Suppressor macrophage treated with lipopolysaccharide for 1 hour (primary cell): ENCODE measurements at regions not wholly inside any gene's neighbourhood (a gene's known extent, or its start where the extent isn't known, plus 50 kb on each side); places are given as distances from the start of the nearest gene placed in this dataset.
"Not testable (repeated sequence)": the region's sequence is repeated elsewhere in the genome, so short reads cannot be mapped to it uniquely, and the experiment has no call there.

ENCODE experiments used
- DNase-seq, 3 donors: peaks; one replicate each; pipeline ENCODE4 v3.0.0-alpha.2; 2020 to 2022

DNA sequence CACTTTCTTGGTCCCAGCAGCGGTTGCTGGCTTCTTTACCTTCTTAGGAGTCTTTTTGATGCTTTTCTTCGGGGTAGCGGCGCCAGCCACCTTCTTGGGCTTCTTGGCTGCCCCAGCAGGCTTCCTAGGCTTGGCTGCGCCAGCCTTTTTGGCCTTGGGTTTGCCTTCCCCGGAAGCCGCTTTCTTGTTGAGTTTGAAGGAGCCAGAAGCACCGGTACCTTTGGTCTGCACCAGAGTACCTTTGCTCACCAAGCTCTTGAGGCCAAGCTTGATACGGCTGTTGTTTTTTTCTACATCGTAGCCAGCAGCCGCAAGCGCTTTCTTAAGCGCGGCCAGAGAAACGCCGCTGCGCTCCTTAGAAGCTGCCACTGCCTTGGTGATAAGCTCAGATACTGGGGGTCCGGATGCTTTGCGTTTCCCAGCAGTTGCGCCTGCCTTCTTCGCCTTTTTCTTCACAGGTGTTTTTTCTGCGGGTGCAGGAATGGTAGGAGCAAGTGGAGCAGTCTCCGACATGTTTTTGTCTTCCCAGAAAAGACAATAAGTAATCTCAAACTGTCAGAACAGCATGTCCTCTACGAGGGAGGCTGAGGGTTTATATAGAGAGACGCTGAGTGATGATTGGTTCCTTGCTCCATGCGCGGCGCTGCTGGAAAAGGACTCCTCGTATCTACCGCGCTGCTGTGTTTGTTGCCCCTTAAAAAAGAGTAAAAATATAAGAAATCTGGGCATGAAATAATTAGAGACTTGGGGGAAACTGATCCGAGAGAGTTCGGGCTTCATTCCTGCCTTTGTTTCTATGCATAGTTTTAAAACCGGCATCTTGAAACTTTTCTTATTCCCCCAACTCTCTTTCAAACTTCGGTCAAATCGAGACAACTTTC lies 130.3 kb upstream of the BTN3A2 start:
- DNase-seq = peak; percentile 65 to 72 (median 67)

GRCh38 chr6:26235302-26235670 lies 129.7 kb upstream of the BTN3A2 start:
- peak in 1 of 3 donors; percentile 13 for DNase-seq

DNA sequence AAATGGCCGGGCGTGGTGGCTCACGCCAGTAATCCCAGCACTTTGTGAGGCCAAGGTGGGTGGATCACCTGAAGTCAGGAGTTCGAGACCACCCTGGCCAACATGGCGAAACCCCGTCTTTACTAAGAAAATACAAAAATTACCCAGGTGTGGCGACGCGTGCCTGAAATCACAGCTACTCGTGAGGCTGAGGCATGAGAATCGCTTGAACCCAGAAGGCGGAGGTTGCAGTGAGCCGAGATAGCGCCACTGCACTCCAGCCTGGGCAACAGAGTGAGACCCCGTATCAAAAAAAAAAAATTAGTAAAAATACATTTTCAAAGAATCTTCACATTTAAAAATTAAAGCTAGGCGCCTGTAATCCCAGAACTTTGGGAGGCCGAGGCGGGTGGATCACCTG lies 125.6 kb upstream of the BTN3A2 start:
- DNase-seq = not testable (repeated sequence)

DNA sequence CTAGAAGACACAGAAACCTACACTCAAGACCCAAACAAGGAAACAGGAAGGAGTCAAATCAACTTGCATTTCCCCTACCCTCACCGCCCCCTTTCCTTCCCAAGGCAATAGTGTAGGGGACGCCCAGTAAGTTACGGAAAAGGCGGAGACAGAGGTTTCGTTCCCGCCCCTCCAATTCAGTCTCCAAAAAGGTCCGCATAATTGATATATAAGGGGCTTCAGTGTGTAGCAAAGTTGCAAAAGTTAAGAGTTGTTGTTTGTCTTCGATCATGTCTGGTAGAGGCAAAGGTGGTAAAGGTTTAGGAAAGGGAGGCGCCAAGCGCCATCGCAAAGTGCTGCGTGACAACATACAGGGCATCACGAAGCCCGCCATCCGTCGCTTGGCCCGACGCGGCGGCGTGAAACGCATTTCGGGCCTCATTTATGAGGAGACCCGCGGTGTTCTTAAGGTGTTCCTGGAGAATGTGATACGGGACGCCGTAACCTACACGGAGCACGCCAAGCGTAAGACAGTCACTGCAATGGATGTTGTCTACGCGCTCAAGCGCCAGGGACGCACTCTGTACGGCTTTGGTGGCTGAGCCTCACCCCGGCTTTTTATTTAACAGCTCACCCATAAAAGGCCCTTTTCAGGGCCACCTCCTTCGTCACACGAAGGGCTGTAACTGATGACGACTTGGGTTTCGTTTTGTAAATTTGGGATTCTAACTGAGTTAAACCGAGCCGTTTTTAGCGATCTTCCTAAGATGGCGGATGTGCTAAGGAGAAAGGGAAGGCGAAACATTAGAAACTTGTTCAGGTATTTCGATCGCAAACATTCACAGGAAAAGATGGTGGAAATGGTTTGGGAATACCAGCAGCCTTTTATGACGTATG lies 124.6 kb upstream of the BTN3A2 start:
- peak; percentile 73 to 77 (median 75) for DNase-seq

GRCh38 chr6:26241033-26241895 lies 123.7 kb upstream of the BTN3A2 start:
- DNase-seq = peak; percentile 67 to 75 (median 72)

DNA sequence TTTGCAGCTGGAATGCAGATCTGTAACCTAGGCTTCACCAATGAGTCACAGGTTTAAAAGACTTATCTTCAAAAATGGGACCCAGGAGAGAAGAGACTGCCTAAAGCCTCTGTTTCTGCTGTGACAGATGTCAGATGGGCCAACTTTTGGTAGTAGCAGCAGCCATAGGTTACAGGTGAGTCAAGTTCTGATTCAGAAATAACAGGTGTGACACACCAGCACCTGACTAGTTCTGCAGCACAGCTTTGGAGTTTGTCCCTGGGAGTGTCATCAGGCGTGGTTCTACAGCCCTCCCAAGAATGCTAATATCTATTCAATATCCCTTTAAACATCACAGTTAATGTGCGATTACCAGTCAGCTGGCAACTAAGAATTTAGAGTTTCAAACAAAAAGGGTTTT lies 121.9 kb upstream of the BTN3A2 start:
- no peak for DNase-seq

- DNase-seq = no peak
These were observed 121.2 kb upstream of the BTN3A2 start for GRCh38 chr6:26243752-26244151.

GRCh38 chr6:26246058-26246457 lies 118.9 kb upstream of the BTN3A2 start:
- DNase-seq = no peak

DNA sequence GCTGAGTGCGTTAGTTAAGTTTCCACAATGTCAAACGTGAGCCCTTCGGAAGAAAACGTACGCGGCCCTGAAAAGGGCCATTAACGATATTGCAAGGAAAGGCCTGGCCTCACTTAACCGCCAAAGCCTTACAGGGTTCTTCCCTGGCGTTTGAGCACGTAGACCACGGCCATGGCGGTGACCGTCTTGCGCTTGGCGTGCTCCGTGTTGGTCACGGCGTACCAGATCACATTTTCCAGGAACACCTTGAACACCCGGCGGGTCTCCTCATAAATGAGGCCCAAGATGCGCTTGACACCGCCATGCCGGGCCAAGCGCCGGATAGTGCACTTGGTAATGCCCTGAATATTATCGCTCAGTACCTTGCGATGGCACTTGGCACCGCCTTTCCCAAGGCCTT lies 118.4 kb upstream of the BTN3A2 start:
- DNase-seq = no peak

GRCh38 chr6:26249707-26249956 lies 115.4 kb upstream of the BTN3A2 start:
- DNase-seq = peak in 1 of 3 donors; percentile 35

- DNase-seq = peak; percentile 55 to 64 (median 62)
These were observed 114.9 kb upstream of the BTN3A2 start for GRCh38 chr6:26249957-26250697.

DNA sequence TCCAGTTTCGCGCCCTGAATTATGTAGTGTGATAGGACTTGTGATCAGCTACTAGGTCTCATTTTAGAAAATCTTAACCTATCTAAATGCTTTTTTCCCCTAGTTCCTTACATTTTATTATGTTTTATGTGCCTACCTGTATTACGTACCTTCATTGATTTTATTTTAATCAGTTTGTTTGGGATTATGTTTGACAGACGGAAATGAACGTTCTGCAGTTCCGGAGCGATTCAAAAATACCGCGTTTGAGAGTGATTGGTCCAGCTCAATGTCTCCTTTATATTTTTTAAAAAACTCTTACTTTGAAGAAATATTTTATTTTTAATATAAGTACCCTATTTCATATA lies 114.3 kb upstream of the BTN3A2 start:
- DNase-seq = peak; percentile 45 to 69 (median 51)

- DNase-seq = peak; percentile 74 to 88 (median 77)
These were observed 113.5 kb upstream of the BTN3A2 start for GRCh38 chr6:26251354-26252076.

DNA sequence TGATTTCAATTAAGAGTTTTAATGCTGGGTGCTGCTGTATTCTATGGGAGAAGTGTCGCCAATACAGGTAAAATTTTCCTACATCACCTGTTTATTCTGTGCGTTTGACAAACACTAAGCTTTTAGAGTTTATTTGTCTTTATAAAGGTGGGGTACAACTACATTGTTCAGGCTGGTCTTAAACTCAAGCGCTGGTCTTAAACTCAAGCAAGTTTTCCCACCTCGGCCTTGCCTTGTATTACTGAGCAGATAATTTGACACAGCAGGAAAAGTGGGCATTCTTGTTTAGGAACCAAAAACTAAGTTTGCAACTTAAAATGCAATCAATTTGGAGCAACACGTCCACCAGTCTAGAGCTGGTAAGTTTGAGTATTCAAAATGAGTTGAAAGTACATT lies 112.9 kb upstream of the BTN3A2 start:
- no peak for DNase-seq

GRCh38 chr6:26254724-26255123 lies 110.3 kb upstream of the BTN3A2 start:
- DNase-seq = no peak

DNA sequence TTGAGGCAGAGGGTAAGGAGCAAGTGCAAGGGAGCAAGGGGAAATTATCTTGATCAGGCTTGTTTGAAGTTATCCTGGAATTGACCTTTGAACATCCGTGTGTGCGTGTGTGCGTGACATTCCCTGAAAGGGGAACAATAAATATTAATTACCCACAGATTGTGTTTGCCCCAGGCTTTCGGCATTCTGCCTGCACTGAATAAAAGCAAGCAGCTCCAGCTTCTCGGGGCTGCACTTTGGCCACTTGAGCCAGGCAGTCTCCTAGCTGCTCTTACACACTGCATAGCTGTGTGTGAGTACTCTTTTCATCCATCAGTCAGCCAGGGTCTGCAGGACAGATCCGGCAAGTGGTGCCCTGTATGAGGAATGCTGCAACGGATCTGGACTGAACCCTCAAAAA lies 107.7 kb upstream of the BTN3A2 start:
- DNase-seq = no peak

DNA sequence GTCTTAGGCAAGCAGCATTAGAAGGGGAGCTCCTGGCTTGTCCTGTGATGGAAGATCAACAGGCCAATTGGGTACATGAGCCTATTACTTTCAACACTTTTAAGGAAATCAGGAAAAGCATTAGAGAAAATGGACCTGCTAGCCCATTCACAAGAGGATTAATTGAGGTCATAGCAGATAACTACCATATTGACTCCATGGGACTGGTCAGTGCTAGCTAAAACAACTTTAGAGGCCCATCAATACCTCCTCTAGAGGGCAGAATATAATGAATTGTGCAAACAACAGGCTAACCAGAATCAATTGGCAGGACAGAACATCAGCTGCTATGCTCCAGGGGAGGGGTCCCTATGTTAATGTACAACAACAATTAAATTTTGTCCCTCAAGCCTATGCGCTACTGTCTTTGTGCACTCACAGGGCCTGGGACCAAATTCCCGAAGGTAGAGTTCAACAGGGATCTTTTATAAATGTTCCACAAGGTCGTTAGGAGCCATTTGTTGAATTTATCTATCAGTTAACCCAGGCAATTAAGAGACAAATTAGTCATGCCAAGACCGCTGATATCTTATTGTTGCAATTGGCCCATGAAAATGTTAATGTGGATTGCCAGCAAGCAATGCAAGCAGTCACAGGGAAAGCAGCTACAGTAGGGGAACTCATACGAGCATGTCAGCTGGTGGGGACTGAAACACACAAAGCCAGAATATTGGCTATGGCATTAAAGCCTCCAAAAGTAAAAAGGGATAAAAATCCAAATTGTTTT lies 106.6 kb upstream of the BTN3A2 start:
- DNase-seq = no peak

DNA sequence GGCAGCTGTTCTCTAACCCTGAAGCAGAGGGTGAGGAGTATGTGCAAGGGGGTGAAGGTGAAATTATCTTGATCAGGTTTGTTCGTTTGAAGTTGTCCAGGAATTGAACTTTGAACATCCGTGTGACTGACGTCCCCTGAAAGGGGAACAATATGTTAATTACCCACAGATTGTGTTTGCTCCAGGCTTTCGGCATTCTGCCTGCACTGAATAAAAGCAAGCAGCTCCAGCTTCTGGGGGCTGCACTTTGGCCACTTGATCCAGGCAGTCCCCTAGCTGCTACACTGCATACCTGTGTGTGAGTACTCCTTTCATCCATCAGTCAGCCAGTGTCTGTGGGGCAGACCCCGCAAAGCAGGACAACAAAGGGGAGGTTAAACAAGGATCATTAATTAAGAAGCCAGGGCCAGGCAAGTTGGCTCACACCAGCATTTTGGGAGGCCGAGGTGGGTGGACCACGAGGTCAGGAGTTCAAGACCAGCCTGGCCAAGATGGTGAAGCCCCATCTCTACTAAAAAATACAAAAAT lies 104.8 kb upstream of the BTN3A2 start:
- no peak for DNase-seq

DNA sequence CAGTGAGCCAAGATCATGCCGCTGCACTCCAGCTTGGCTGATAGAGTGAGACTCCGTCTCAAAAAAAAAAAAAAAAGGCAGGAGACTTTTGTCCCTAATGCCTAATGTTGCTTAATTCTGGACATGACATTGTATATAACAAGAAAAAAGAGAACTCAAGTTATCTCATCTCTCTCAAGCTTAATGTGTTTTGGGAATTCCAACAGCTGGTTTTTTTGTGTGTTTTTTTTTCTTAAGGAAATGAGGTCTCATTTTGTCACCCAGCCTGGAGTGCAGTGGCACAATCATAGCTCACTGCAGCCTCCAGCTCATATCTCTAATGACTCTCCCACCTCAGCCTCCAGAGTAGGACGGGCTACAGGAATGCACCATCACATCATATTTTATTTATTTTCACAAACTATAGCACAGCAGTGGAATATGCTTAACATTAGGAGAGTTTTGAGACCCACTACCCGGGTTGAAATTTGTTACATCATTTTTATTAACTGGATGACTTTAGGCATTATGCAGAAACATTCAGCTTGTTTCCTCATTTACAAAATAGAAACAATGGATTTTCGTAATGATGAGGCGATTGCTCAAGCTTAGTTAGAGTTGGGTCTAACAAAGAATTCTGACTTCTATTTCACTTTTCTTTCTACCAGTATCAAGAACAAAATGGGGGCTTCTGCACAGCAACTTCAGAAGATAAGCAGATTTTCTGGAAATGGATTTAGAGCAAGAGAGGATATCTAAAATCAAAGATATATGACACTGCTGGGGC lies 104.1 kb upstream of the BTN3A2 start:
- DNase-seq = peak; percentile 54 to 88 (median 66)

DNA sequence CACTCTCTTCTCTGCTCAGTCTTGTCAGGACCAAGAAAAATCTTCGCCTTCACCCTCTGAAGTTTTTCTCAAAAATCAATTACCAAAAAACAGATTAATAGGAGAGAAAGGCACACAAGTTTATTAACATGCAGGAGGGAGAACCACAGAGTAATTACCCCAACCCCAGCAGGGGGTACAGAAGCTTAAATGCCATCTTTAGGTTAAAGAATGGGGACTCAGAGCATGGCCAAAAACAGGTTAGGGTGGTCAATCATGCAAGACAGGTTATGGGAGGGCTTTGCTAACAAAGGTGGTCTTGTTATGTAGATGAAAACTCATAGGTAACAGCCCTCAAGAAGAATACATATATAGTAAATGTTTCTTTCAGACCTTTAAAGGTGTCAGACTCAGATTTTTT lies 100.5 kb upstream of the BTN3A2 start:
- DNase-seq = no peak
